Activated T-helper 2 cell treated with anti-CD3 and anti-CD28 coated beads, Interferon-gamma antibody, Interleukin-2, Interleukin-4, amounts not matched to agents 10 μg/mL and 5 μg/mL and 100 μg/mL, durations not matched to agents 14 hours and 24 hours and 36 hours (primary cell): ENCODE measurements at regions not wholly inside any gene's neighbourhood (a gene's known extent, or its start where the extent isn't known, plus 50 kb on each side); places are given as distances from the start of the nearest gene placed in this dataset.
"Not testable (repeated sequence)": the region's sequence is repeated elsewhere in the genome, so short reads cannot be mapped to it uniquely, and the experiment has no call there.

Source experiments
- DNase-seq: peaks from one replicate; pipeline ENCODE4 v3.0.0; 2021; ENCODE audit warnings: low spot score
- H3K27ac Mint-ChIP-seq: one replicate; pipeline ENCODE4 v1.8.0; 2021; ENCODE audit warnings: mixed read lengths
- H3K27me3 Mint-ChIP-seq: one replicate; pipeline ENCODE4 v1.8.0; 2021; ENCODE audit warnings: low read depth, mixed read lengths
- H3K36me3 Mint-ChIP-seq: one replicate; pipeline ENCODE4 v1.8.0; 2021; ENCODE audit warnings: low read depth, mixed read lengths
- H3K4me1 Mint-ChIP-seq: one replicate; pipeline ENCODE4 v1.8.0; 2021; ENCODE audit warnings: low read depth, mixed read lengths
- H3K4me3 Mint-ChIP-seq: one replicate; pipeline ENCODE4 v1.8.0; 2021; ENCODE audit warnings: low read depth, mild to moderate bottlenecking, moderate library complexity, mixed read lengths
- H3K9me3 Mint-ChIP-seq: one replicate; pipeline ENCODE4 v1.8.0; 2021; ENCODE audit warnings: mixed read lengths
- intact Hi-C: fragments of 100-400 bp; cut with micrococcal nuclease; formaldehyde crosslinking; loops from one replicate; pipeline ENCODE4 v1.15.1; 2023

DNA sequence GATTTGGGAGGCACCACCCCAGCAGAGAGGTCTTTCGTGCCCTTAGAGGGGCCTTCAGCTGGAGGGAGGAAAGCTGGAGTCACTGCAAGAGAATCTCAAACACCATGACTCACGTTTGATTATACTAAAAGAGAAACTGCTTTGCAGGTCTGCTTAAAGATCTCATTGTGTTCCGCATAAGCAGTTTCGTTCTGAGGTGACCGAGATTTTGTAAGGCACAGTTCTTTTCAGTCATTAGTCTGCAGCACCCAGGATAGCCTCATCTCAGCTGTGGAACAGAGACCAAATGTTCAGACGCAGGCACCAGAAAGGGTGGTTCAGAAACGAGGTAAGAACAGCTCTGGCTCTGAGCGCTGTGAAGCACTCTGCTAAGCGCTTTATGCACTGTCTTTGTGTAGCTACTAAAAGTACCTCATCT is 71.2 kb upstream of the GTF3A start:
- intact Hi-C loops = loop anchor here (5.0 kb wide), 2 partner anchors 91 to 181 kb away; partner anchors contain the start of gene USP12
- Mint-ChIP-seq H3K27me3 (peaks cover 6% of the 10 kb centered on the region), H3K9me3 (no peaks in the 10 kb centered on the region), H3K27ac (peak overlapping the region; percentile 3), H3K4me1 (peaks cover 10% of the 10 kb centered on the region), H3K36me3 (no peaks in the 10 kb centered on the region), H3K4me3 (no peak overlapping the region)
- DNase-seq = peak; percentile 31

DNA sequence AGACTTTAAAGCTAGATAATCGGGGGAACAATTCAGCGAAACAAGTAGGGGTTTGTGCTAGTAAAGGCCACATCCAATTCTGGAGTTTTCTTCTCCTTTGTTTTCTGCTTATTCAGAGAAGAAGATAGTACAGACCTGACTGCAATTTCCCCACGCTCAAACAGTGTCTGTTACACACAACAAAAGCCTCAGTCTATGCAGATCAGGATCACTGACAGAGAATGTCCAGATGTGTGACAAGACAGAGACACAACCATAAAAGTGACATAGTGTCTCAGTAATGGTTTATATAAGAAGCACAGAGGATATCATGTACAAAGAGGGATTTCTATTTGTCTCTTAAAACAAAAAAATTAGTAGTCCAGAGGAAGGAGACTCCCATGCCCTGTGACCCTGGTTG is 70.7 kb upstream of the GTF3A start:
- H3K9me3 Mint-ChIP-seq = no peaks in the 10 kb centered on the region
- no peak overlapping the region for H3K4me3 Mint-ChIP-seq
- intact Hi-C loops = loop anchor here (5.0 kb wide), 2 partner anchors 91 to 181 kb away; partner anchors contain the start of gene USP12
- peaks cover 10% of the 10 kb centered on the region for H3K4me1 Mint-ChIP-seq
- H3K36me3 Mint-ChIP-seq = no peaks in the 10 kb centered on the region
- no peak for DNase-seq
- H3K27ac Mint-ChIP-seq = no peak overlapping the region
- peaks cover 2% of the 10 kb centered on the region for H3K27me3 Mint-ChIP-seq

DNA sequence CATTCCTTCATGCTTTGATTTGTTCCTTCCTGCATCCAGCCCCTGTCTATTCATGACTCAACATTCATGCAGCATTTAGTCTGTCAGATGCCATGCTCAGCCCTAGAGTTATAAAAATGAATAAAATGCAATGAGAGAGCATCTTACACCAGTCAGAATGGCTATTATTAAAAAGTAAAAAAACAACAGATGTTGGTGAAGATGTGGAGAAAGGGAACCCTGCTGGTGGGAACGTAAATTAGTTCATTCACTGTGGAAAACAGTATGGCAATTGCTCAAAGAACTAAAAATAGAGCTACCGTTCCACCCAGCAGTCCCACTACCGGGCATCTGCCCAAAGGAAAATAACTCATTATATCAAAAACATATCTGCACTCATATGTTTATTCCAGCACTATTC is 70.0 kb upstream of the GTF3A start:
- no peak overlapping the region for H3K4me3 Mint-ChIP-seq
- DNase-seq = no peak
- no peak overlapping the region for H3K27ac Mint-ChIP-seq
- H3K4me1 Mint-ChIP-seq = peaks cover 10% of the 10 kb centered on the region
- H3K27me3 Mint-ChIP-seq = peaks cover 2% of the 10 kb centered on the region
- no peaks in the 10 kb centered on the region for H3K36me3 Mint-ChIP-seq
- intact Hi-C loops = loop anchor here (5.0 kb wide), 2 partner anchors 92 to 182 kb away; partner anchors contain the start of gene USP12
- no peaks in the 10 kb centered on the region for H3K9me3 Mint-ChIP-seq

DNA sequence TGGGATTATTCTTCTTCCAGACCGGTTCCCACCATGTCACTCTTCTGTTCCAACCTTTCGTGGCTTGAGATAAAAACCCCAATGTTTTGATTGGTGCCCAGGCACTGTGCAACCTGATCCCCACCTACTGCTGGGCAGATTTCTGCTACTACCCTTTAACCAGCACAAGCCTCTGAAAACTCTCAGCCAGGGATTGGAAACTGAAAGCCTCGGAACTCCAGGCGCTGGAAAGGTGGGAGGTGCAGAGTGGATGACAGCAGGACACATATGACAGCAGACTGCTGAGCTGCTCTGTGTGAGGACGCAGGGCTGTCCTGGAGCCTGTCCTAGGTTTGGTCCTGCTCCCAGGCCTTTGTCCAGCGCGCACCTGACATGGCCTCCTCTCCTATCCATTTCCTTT is 68.5 kb upstream of the GTF3A start:
- H3K4me1 Mint-ChIP-seq = peaks cover 10% of the 10 kb centered on the region
- no peak for DNase-seq
- no peak overlapping the region for H3K27ac Mint-ChIP-seq
- no peaks in the 10 kb centered on the region for H3K9me3 Mint-ChIP-seq
- no peak overlapping the region for H3K4me3 Mint-ChIP-seq
- H3K27me3 Mint-ChIP-seq = peaks cover 6% of the 10 kb centered on the region
- intact Hi-C loops = loop anchor here (5.0 kb wide), 1 partner anchor 84 kb away; the partner anchor contains the start of gene RASL11A
- no peaks in the 10 kb centered on the region for H3K36me3 Mint-ChIP-seq

DNA sequence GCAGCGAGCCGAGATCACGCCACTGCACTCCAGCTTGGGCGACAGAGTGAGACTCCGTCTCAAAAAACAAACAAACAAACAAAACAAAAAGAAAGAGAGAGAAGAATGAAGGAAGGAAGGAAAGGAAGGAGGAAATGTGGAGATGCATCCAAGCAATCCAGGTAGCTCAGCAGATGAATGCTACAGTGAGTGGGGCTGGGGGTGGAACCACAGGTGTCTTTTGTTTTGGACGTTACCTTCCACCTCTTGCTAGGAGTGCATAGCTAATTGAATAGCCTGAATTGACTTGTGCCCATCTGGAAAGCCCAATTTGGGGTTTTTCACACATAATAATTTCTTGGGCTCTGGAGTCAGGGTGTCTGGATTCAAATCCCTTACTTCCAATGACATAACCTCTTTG is 66.0 kb upstream of the GTF3A start:
- H3K4me1 Mint-ChIP-seq = peaks cover 1% of the 10 kb centered on the region
- H3K36me3 Mint-ChIP-seq = no peaks in the 10 kb centered on the region
- H3K4me3 Mint-ChIP-seq = no peak overlapping the region
- peaks cover 14% of the 10 kb centered on the region for H3K27me3 Mint-ChIP-seq
- no peaks in the 10 kb centered on the region for H3K9me3 Mint-ChIP-seq
- H3K27ac Mint-ChIP-seq = no peak overlapping the region
- no peak for DNase-seq
- intact Hi-C loops = loop anchor here (5.0 kb wide), 1 partner anchor 86 kb away; the partner anchor contains the start of gene RASL11A

DNA sequence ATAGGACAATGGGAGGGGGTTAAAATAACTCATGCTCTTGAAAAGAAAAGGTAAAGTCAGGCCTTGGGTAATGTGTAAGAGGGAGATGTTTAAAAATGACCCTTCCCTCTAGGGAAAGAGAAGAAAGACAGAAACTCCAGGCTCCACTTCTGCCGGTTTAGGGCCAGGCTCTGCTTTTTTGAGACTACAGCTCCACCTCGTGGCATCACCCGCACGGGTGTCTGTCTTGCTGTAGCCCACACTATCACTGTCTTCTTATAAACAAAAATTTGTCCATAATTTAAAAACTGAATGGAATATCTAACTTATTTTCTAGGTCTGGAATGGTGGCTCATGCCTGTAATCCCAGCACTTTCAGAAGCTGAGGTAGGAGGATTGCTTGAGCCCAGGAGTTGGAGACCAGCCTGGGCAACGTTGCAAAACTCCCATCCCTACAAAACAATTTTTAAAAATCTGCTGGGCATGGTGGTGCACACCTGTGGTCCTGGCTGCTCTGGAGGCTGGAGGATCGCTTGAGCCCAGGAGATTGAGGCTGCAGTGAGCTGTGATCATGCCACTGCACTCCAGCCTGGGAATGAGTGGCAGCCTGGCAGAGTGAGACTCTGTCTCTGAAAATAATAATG is 65.1 kb upstream of the GTF3A start:
- Mint-ChIP-seq H3K36me3 (no peaks in the 10 kb centered on the region), H3K27me3 (peaks cover 15% of the 10 kb centered on the region), H3K4me3 (no peak overlapping the region), H3K27ac (no peak overlapping the region), H3K9me3 (no peaks in the 10 kb centered on the region), H3K4me1 (no peaks in the 10 kb centered on the region)
- peak; percentile 35 for DNase-seq
- intact Hi-C loops = loop anchor here (1.0 to 5.0 kb wide), 2 partner anchors 87 to 374 kb away; partner anchors contain the start of gene RASL11A

DNA sequence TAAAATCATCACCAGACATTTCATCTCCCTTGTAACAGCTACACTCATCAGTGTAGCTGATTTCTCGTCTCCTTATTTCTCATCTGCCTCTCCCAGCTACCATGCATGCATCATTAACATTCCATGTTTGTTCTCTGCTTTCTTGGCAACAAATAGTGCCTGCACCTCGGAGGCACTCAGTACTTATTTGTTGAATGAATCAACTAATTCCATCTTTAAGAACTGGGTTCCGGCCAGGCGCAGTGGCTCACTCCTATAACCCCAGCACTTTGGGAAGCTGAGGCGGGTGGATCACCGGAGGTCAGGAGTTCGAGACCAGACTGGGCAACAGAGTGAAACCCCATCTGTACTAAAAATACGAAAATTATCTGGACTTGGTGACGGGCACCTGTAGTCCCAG is 63.9 kb upstream of the GTF3A start:
- peaks cover 18% of the 10 kb centered on the region for H3K27me3 Mint-ChIP-seq
- H3K4me3 Mint-ChIP-seq = no peak overlapping the region
- H3K27ac Mint-ChIP-seq = no peak overlapping the region
- no peaks in the 10 kb centered on the region for H3K9me3 Mint-ChIP-seq
- no peaks in the 10 kb centered on the region for H3K4me1 Mint-ChIP-seq
- DNase-seq = no peak
- intact Hi-C loops = no loop called here
- no peaks in the 10 kb centered on the region for H3K36me3 Mint-ChIP-seq

DNA sequence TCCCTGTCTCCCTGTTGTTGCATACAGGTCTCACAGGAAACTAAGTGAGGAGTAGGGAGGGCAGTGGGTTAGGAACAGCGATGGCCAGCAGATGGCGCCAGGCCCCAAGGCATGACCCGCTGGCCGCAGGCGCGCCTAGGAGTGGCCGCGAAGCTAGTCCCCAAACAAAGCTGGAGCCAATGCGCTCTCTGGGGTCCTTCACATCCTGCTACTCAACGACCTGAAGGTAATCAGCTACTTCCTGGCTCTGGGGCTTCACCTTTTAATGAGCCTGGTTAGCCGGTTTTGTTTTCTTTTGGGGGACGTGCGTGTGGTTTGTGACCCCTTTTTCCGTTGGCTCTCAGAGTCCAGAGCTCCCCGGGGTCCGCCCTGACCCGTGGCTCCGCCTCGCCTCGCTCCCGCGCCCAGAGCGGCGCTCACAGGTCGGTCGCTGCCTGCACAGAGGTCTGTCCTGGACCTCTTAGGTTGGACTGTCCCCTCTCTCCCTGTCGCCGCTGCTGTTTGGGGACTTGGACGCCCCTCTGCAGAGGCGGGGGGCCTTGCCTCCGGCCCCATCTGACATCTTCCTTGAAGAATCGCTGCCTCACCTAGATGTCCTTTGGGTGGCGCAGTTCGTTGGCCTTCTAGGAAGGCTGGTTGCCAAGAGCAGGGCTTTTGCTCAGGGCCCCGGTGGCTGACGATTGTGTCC is 62.2 kb upstream of the GTF3A start:
- no peak overlapping the region for H3K27ac Mint-ChIP-seq
- intact Hi-C loops = loop anchor here (1.0 to 2.0 kb wide), 2 partner anchors 464 to 623 kb away; no protein-coding TSS in a partner anchor
- H3K4me1 Mint-ChIP-seq = no peaks in the 10 kb centered on the region
- peak overlapping the region; percentile 30 for H3K4me3 Mint-ChIP-seq
- H3K9me3 Mint-ChIP-seq = no peaks in the 10 kb centered on the region
- peaks cover 25% of the 10 kb centered on the region for H3K27me3 Mint-ChIP-seq
- no peaks in the 10 kb centered on the region for H3K36me3 Mint-ChIP-seq
- DNase-seq = peak; percentile 68

DNA sequence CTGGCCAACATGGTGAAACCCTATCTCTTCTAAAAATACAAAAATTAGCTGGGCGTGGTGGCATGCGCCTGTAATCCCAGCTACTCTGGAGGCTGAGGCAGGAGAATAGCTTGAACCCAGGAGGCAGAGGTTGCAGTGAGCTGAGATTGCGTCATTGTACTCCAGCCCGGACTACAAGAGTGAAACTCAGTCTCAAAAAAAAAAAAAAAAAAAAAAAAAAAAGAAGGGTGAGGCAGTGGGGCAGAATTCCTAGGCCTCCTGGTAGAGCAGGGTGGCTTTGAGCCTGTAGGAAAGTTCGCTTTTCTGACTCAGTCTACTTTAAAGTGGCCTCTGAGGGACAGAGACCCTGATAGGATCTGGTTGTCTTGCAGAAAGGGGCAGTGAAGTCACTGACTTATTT is 60.8 kb upstream of the GTF3A start:
- not testable (repeated sequence) for H3K4me3 Mint-ChIP-seq, H3K4me1 Mint-ChIP-seq, H3K27ac Mint-ChIP-seq, H3K9me3 Mint-ChIP-seq, H3K36me3 Mint-ChIP-seq, DNase-seq
- H3K27me3 Mint-ChIP-seq = peaks cover 29% of the 10 kb centered on the region
- intact Hi-C loops = loop anchor here (2.0 kb wide), 1 partner anchor 621 kb away; no protein-coding TSS in a partner anchor

DNA sequence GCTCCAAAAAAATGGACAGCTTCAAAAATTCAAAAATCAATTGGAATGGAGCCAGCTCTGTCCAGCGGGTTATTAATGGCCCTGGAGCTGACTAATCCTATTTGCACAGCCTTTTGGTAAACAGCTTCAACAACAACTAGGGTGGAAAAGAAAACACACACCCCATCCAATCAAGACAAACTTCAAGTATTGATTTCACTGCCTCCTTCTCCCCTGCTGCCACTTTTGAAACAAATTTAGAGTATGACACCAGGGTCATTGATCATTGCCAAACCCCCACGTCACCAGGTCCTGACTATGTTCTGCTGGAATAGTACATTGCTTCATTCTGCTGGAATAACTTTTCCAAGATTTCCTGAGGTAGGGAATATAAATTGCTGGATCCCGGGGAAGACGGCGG is 56.8 kb upstream of the GTF3A start:
- no peak for DNase-seq
- no peaks in the 10 kb centered on the region for H3K9me3 Mint-ChIP-seq
- H3K4me3 Mint-ChIP-seq = no peak overlapping the region
- H3K27ac Mint-ChIP-seq = no peak overlapping the region
- no peaks in the 10 kb centered on the region for H3K36me3 Mint-ChIP-seq
- H3K4me1 Mint-ChIP-seq = peaks cover 9% of the 10 kb centered on the region
- H3K27me3 Mint-ChIP-seq = peaks cover 23% of the 10 kb centered on the region
- intact Hi-C loops = no loop called here

DNA sequence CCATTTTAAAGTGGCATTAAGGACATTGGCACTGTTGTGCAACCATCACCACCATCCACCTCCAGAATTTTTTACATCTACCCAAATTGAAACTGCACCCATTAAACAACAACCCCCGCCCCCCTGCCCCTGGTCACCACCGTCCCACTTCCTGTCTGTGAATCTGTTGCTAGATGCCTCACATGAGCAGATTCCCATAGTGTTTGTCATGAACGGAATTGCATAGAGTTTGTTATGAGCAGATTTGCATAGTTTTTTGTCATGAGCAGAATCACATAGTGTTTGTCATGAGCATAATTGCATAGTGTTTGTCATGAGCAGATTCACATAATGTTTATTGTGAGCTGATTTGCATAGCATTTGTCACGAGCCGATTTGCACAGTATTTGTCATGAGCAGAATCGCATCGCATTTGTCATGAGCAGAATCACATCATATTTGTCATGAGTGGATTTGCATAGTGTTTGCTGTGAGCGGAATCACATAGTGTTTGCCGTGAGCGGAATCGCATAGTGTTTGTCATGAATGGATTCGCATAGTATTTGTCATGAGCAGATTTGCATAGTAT is 54.0 kb upstream of the GTF3A start:
- Mint-ChIP-seq H3K27me3 (peaks cover 27% of the 10 kb centered on the region), H3K27ac (no peak overlapping the region), H3K36me3 (no peaks in the 10 kb centered on the region), H3K9me3 (no peaks in the 10 kb centered on the region), H3K4me3 (no peak overlapping the region), H3K4me1 (peaks cover 13% of the 10 kb centered on the region)
- no peak for DNase-seq
- intact Hi-C loops = loop anchor here (10.0 kb wide), 1 partner anchor 164 kb away; no protein-coding TSS in a partner anchor

DNA sequence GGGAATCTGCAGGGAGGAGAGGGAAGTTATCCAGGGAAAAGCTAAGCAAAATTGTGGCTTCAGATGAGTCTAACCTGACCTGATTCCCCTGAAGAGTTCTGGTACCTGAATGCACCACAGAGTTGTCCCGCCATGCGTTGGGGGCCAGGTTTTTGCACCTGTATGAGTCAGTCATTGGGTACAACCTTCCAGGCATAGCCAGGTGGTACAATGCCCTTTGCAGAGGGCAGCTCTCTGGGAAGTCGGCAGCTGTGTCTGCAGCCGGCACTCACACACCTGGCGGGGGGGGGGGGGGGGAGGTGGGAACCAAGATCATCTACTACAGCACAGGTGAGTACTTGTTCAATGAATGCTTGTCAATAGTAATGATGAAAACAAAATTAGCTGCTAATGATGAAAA is 52.5 kb upstream of the GTF3A start:
- intact Hi-C loops = loop anchor here (10.0 kb wide), 1 partner anchor 163 kb away; no protein-coding TSS in a partner anchor
- H3K27ac Mint-ChIP-seq = no peak overlapping the region
- DNase-seq = no peak
- H3K4me1 Mint-ChIP-seq = peaks cover 17% of the 10 kb centered on the region
- no peak overlapping the region for H3K4me3 Mint-ChIP-seq
- H3K27me3 Mint-ChIP-seq = peaks cover 24% of the 10 kb centered on the region
- H3K36me3 Mint-ChIP-seq = no peaks in the 10 kb centered on the region
- no peaks in the 10 kb centered on the region for H3K9me3 Mint-ChIP-seq

DNA sequence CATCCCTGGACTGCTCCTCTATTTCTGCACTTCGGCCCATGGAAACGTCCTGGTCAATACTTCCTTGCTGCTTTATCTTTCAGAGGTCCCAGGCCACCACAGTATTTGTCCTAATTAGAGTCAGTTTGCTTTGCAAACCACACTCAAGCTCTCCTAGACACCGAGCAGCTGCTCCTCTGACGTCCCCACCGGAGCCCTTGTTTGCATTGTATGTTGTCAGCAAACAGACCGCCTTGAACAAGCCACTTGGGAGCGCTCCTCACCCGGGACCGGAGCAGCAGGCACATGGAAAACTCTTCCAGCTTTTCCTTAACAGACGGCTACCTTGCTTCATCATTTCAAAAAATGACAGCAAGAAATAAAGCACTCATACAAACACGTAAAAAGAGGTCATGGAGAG is 51.5 kb upstream of the GTF3A start:
- no peak for DNase-seq
- Mint-ChIP-seq H3K9me3 (no peaks in the 10 kb centered on the region), H3K27me3 (peaks cover 17% of the 10 kb centered on the region), H3K4me3 (no peak overlapping the region), H3K27ac (no peak overlapping the region), H3K4me1 (peaks cover 17% of the 10 kb centered on the region), H3K36me3 (no peaks in the 10 kb centered on the region)
- intact Hi-C loops = loop anchor here (10.0 kb wide), 1 partner anchor 162 kb away; no protein-coding TSS in a partner anchor
